Caco-2 (cell line): ENCODE measurements at regions not wholly inside any gene's neighbourhood (a gene's known extent, or its start where the extent isn't known, plus 50 kb on each side); places are given as distances from the start of the nearest gene placed in this dataset.

Experiments
- BruUV-seq: library from RNA; stranded (reverse); fragments of 400-500 nt; replicated peaks from 2 replicates; lab custom pipeline; 2021; lab: Mats Ljungman, UMichigan
- CTCF ChIA-PET: fragments of 300-600 bp; sonication (Branson Sonifier 250); formaldehyde crosslinking; loops from one replicate; lab custom pipeline; 2022; ENCODE audit warnings: antibody characterized with exemption; lab: Charles Lee
- POLR2A ChIA-PET: fragments of 300-600 bp; sonication (Branson Sonifier 250); formaldehyde crosslinking; loops from one replicate; lab custom pipeline; 2022; ENCODE audit warnings: antibody characterized with exemption; lab: Charles Lee
- DNase-seq, 2 experiments: peaks; one replicate each; pipeline versions ENCODE4 v3.0.0 to v3.0.0-alpha.2; 2020 to 2022
- H3K27me3 ChIP-seq: replicated peaks from 2 replicates; pipeline ENCODE4 v1.6.0; 2011; ENCODE audit warnings: low read length; ENCODE audit not compliant: control insufficient read depth, insufficient read depth
- H3K36me3 ChIP-seq: 2 replicates; pipeline ENCODE4 v1.5.1; 2011; ENCODE audit warnings: low read length; ENCODE audit not compliant: control insufficient read depth, insufficient read depth
- H3K4me1 ChIP-seq: fragments of 250-450 bp; sonication (Bioruptor Pico); 2 replicates; pipeline ENCODE4 v1.5.1; 2020; ENCODE audit warnings: mild to moderate bottlenecking
- H3K4me3 ChIP-seq: 2 replicates; pipeline ENCODE4 v1.5.1; 2011; ENCODE audit warnings: low read depth, mild to moderate bottlenecking, control low read depth, low read length
- H3K9me3 ChIP-seq: fragments of 250-450 bp; sonication (Bioruptor Pico); 2 replicates; pipeline ENCODE4 v1.5.1; 2020; ENCODE audit warnings: mild to moderate bottlenecking, moderate library complexity
- H3K27ac Mint-ChIP-seq: one replicate; pipeline ENCODE4 v1.8.0; 2022; ENCODE audit warnings: mixed read lengths; ENCODE audit not compliant: unreplicated experiment
- H3K27me3 Mint-ChIP-seq: one replicate; pipeline ENCODE4 v1.8.0; 2022; ENCODE audit warnings: mixed read lengths; ENCODE audit not compliant: insufficient read depth, unreplicated experiment
- H3K36me3 Mint-ChIP-seq: one replicate; pipeline ENCODE4 v1.8.0; 2022; ENCODE audit warnings: mild to moderate bottlenecking, mixed read lengths; ENCODE audit not compliant: insufficient read depth, unreplicated experiment
- H3K4me1 Mint-ChIP-seq: one replicate; pipeline ENCODE4 v1.8.0; 2022; ENCODE audit warnings: low read depth, mixed read lengths; ENCODE audit not compliant: unreplicated experiment
- H3K4me3 Mint-ChIP-seq: one replicate; pipeline ENCODE4 v1.8.0; 2022; ENCODE audit warnings: mild to moderate bottlenecking, moderate library complexity, mixed read lengths; ENCODE audit not compliant: unreplicated experiment
- H3K9me3 Mint-ChIP-seq: one replicate; pipeline ENCODE4 v1.8.0; 2022; ENCODE audit warnings: mixed read lengths; ENCODE audit not compliant: unreplicated experiment
- CTCF ChIP-seq, 2 experiments: fragments of 200-600 bp in 1 of 2; IDR thresholded peaks; 1 replicate in 1 of 2; 2 replicates in 1 of 2; pipeline versions ENCODE4 v1.5.1 to v1.8.0; 2011 to 2022; ENCODE audit warnings: antibody characterized with exemption in 1 of 2, control low read depth in 1 of 2, inconsistent platforms in 1 of 2, low read depth in 1 of 2, low read length in 1 of 2, mild to moderate bottlenecking in 1 of 2, moderate library complexity in 1 of 2; ENCODE audit not compliant: insufficient read depth in 1 of 2, severe bottlenecking in 1 of 2, unreplicated experiment in 1 of 2
- intact Hi-C: fragments of 100-400 bp; cut with micrococcal nuclease; formaldehyde crosslinking; loops from one replicate; pipeline ENCODE4 v1.10.0; 2022; ENCODE audit not compliant: unreplicated experiment

GRCh38 chr21:20083336-20083735, 914.9 kb upstream of the NCAM2 start:
- no peaks in the 10 kb centered on the region for H3K9me3 Mint-ChIP-seq
- H3K27me3 Mint-ChIP-seq, result no peaks in the 10 kb centered on the region
- no peak for TF ChIP-seq CTCF (IDR thresholded peaks at IDR 0.05; ENCODE audit: insufficient read depth in 1 of 2, low read depth in 1 of 2, low read length in 1 of 2, severe bottlenecking in 1 of 2, unreplicated experiment in 1 of 2)
- ChIA-PET CTCF (no interaction called here), POLR2A (no interaction called here)
- DNase-seq, result no peak
- no TSS peak for BruUV-seq
- no peaks in the 10 kb centered on the region for H3K36me3 Mint-ChIP-seq
- no peak overlapping the region for H3K27ac Mint-ChIP-seq
- Histone ChIP-seq H3K27me3 (no peaks in the 10 kb centered on the region), H3K4me3 (no peak overlapping the region), H3K9me3 (no peaks in the 10 kb centered on the region), H3K4me1 (no peaks in the 10 kb centered on the region), H3K36me3 (no peaks in the 10 kb centered on the region)
- intact Hi-C loops, result no loop called here
- H3K4me3 Mint-ChIP-seq, result no peak overlapping the region
- no peaks in the 10 kb centered on the region for H3K4me1 Mint-ChIP-seq

- H3K27ac Mint-ChIP-seq, result no peak overlapping the region
- intact Hi-C loops, result no loop called here
- no peaks in the 10 kb centered on the region for H3K27me3 Mint-ChIP-seq
- peaks cover 3% of the 10 kb centered on the region for H3K36me3 Mint-ChIP-seq
- Histone ChIP-seq H3K27me3 (no peaks in the 10 kb centered on the region), H3K4me1 (no peaks in the 10 kb centered on the region), H3K9me3 (no peaks in the 10 kb centered on the region), H3K4me3 (no peak overlapping the region), H3K36me3 (no peaks in the 10 kb centered on the region)
- H3K4me3 Mint-ChIP-seq, result no peak overlapping the region
- ChIA-PET CTCF (no interaction called here), POLR2A (no interaction called here)
- no peaks in the 10 kb centered on the region for H3K4me1 Mint-ChIP-seq
- no TSS peak for BruUV-seq
- TF ChIP-seq CTCF (IDR thresholded peaks at IDR 0.05; ENCODE audit: insufficient read depth in 1 of 2, low read depth in 1 of 2, low read length in 1 of 2, severe bottlenecking in 1 of 2, unreplicated experiment in 1 of 2), result no peak
- no peaks in the 10 kb centered on the region for H3K9me3 Mint-ChIP-seq
- no peak for DNase-seq
Observed at GRCh38 chr21:20083925-20084324, 914.3 kb upstream of the NCAM2 start.

GRCh38 chr21:20086508-20086907, 911.7 kb upstream of the NCAM2 start:
- TF ChIP-seq CTCF (IDR thresholded peaks at IDR 0.05; ENCODE audit: insufficient read depth in 1 of 2, low read depth in 1 of 2, low read length in 1 of 2, severe bottlenecking in 1 of 2, unreplicated experiment in 1 of 2), result no peak
- Histone ChIP-seq H3K36me3 (no peaks in the 10 kb centered on the region), H3K27me3 (no peaks in the 10 kb centered on the region), H3K9me3 (no peaks in the 10 kb centered on the region), H3K4me3 (no peak overlapping the region), H3K4me1 (no peaks in the 10 kb centered on the region)
- intact Hi-C loops, result no loop called here
- H3K27ac Mint-ChIP-seq, result no peak overlapping the region
- H3K4me3 Mint-ChIP-seq, result no peak overlapping the region
- H3K27me3 Mint-ChIP-seq, result no peaks in the 10 kb centered on the region
- H3K4me1 Mint-ChIP-seq, result no peaks in the 10 kb centered on the region
- DNase-seq, result no peak
- BruUV-seq, result no TSS peak
- CTCF ChIA-PET, result no interaction called here
- no peaks in the 10 kb centered on the region for H3K9me3 Mint-ChIP-seq
- H3K36me3 Mint-ChIP-seq, result peaks cover 5% of the 10 kb centered on the region
- POLR2A ChIA-PET, result no interaction called here
